ENCODE measurements at regions not wholly inside any gene's neighbourhood (a gene's known extent, or its start where the extent isn't known, plus 50 kb on each side); places are given as distances from the start of the nearest gene placed in this dataset.

DNA sequence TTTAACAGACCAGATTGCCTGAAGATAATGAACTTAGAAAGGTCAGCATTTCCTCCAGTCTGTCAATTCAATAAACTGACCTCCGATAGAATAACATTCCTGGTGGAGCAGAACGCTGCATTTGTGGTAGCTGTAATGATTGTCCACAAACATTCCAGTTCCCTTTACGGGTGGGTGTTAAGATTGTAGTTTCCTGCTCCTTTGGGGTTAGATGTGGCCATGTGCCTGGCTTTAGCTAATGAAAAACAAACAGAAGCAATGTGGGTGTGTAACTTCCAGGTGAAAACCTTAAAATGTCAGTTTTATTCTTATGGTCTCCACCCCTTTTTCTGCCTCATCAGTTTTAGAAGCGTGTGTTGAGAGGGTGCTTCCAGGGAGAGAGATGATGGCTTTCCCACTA, 217.3 kb upstream of the CRY1 start:
- TF ChIP-seq, protein P1, sequence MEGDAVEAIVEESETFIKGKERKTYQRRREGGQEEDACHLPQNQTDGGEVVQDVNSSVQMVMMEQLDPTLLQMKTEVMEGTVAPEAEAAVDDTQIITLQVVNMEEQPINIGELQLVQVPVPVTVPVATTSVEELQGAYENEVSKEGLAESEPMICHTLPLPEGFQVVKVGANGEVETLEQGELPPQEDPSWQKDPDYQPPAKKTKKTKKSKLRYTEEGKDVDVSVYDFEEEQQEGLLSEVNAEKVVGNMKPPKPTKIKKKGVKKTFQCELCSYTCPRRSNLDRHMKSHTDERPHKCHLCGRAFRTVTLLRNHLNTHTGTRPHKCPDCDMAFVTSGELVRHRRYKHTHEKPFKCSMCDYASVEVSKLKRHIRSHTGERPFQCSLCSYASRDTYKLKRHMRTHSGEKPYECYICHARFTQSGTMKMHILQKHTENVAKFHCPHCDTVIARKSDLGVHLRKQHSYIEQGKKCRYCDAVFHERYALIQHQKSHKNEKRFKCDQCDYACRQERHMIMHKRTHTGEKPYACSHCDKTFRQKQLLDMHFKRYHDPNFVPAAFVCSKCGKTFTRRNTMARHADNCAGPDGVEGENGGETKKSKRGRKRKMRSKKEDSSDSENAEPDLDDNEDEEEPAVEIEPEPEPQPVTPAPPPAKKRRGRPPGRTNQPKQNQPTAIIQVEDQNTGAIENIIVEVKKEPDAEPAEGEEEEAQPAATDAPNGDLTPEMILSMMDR (IDR thresholded peaks at IDR 0.05) = no peak
- TF ChIP-seq POLR2A (IDR thresholded peaks at IDR 0.05) = no peak
